Astrocyte of the spinal cord (primary cell): ENCODE measurements at regions not wholly inside any gene's neighbourhood (a gene's known extent, or its start where the extent isn't known, plus 50 kb on each side); places are given as distances from the start of the nearest gene placed in this dataset.

Source experiments
- DNase-seq: peaks from one replicate; pipeline ENCODE4 v3.0.0; 2011; ENCODE audit warnings: low read depth, low spot score
- H3K4me3 ChIP-seq: 2 replicates; pipeline ENCODE4 v1.5.1; 2011; ENCODE audit warnings: low read depth, mild to moderate bottlenecking, low read length, moderate library complexity
- in situ Hi-C: cut with HindIII; loops from 2 replicates; pipeline ENCODE4 v1.10.0; 2017; ENCODE audit warnings: low sequenced_read_pairs
- TF ChIP-seq, protein P1 (sequence below): IDR thresholded peaks from 2 replicates; pipeline ENCODE4 v1.5.1; 2012; ENCODE audit warnings: low read depth, mild to moderate bottlenecking, low read length, inconsistent platforms

DNA sequence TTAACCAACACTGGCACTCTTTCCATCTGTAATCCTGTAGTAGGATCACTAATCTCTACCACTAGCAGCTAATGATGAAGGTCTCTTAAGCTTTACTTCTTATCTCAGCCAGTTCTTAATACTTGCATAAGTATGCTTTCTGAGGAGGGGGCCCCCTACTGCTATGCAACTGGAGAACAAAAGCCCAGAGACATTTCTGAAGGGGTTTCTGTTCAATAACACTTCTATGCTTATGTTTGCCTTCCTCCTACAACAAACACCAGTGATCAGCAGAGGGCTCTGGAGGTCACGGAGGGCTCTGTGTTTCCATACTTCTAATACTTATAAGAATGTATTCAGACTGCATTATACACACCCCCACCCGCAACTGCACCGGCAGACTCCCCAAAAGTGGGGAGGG, 215.8 kb downstream of the BARHL2 start:
- TF ChIP-seq, protein P1, sequence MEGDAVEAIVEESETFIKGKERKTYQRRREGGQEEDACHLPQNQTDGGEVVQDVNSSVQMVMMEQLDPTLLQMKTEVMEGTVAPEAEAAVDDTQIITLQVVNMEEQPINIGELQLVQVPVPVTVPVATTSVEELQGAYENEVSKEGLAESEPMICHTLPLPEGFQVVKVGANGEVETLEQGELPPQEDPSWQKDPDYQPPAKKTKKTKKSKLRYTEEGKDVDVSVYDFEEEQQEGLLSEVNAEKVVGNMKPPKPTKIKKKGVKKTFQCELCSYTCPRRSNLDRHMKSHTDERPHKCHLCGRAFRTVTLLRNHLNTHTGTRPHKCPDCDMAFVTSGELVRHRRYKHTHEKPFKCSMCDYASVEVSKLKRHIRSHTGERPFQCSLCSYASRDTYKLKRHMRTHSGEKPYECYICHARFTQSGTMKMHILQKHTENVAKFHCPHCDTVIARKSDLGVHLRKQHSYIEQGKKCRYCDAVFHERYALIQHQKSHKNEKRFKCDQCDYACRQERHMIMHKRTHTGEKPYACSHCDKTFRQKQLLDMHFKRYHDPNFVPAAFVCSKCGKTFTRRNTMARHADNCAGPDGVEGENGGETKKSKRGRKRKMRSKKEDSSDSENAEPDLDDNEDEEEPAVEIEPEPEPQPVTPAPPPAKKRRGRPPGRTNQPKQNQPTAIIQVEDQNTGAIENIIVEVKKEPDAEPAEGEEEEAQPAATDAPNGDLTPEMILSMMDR = no peak
- no peak for DNase-seq
- in situ Hi-C loops = no loop called here
- H3K4me3 ChIP-seq = no peak overlapping the region

DNA sequence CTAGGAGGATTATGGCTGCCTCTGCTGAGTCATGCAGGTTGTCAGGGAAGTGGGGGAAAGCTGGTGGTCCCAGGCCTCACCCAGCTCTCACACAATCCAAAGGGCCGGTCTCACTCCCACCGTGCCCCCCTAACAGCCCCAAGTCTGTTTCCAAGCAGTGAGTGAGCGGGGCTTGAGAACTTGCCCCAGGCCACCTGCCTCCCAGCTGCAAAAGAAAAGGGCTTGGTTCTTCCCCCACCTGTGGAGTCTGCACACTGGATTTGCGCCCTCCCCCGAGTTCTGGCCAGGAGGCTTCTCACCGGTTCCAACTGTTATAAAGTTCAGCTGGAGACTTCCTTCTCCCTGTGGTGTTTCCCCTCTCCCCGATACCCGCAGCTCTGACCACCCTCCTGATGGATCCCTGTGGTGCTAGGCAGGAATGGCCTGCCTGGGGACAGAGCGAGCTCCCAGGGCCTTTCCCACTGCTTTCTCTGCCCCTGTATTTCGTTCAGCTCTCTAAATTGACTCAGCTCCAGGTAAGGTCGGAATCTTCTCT, 222.3 kb downstream of the BARHL2 start:
- in situ Hi-C loops = no loop called here
- DNase-seq = no peak
- H3K4me3 ChIP-seq = no peak overlapping the region
- TF ChIP-seq, protein P1 = no peak

DNA sequence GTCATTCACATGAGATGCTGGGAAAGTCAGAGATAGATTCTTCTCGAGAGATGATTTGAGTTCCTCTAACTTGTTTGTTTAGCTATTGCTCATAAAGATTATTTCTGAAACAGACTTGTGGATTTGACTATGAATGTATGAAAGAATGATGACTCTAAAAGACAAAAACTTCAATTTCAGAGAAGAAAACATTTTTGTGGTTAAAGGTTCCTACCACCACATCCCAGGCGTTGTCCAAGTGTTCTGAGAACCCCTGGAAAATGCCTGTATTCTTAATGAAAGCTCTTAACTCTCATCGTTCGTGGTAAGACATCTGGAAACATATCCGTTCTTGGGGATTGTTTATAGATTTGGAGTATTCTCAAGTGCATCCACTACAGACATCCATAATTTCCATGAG, 228.7 kb downstream of the BARHL2 start:
- DNase-seq = peak; percentile 63
- in situ Hi-C loops = no loop called here
- TF ChIP-seq, protein P1 = no peak
- no peak overlapping the region for H3K4me3 ChIP-seq

DNA sequence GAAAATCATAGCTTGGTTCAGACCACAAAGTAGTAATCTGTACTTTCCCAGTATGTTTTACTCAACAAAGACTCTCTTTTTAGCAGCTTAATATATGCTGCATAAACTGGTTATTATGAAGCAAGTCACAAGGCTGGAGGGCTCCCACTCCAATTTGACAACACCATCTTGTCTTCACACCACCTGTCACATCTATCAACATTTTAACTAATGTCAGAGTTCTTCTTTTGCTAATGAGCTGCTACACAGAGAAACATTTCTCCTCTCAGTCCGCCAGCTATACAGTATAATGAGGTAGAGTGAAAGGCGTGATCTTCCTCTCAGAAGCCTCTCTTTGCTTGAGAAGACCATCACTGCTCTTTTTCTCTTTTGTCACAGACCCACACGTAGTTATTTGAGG, 230.1 kb downstream of the BARHL2 start:
- TF ChIP-seq, protein P1 = no peak
- H3K4me3 ChIP-seq = no peak overlapping the region
- in situ Hi-C loops = no loop called here
- no peak for DNase-seq

DNA sequence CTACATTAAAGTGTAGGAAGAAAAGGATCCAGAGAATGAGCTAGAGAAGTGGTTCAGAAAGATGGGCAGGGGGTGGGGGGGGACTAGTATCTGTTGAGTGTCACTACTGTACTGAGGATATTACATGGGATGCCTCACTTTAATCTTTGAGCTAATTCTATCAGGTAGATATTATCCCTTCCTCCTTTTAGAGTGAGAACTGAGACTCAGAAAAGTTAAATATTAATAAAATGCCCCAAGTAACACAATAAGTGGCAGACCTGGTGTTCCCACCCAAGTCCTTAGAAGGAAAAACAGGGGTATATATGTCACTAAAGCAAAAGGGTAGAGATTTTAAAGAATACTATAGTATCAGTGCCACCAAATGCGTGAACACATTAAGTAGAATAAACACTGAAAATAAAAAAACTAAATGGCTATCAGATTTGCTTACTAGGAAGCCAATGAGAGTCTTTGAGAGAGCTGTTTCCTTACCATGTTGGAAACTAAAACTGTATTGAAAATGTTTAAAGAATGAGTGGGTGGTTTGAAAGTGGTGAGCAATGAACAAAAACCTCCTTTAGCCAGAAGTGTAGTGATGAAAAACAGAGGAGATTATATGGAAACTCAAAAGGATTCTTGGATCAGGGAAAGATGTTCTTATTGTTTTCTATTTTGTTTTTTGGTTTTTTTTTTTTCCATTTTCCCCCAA, 230.8 kb downstream of the BARHL2 start:
- TF ChIP-seq, protein P1 = no peak
- in situ Hi-C loops = no loop called here
- H3K4me3 ChIP-seq = no peak overlapping the region
- DNase-seq = no peak

DNA sequence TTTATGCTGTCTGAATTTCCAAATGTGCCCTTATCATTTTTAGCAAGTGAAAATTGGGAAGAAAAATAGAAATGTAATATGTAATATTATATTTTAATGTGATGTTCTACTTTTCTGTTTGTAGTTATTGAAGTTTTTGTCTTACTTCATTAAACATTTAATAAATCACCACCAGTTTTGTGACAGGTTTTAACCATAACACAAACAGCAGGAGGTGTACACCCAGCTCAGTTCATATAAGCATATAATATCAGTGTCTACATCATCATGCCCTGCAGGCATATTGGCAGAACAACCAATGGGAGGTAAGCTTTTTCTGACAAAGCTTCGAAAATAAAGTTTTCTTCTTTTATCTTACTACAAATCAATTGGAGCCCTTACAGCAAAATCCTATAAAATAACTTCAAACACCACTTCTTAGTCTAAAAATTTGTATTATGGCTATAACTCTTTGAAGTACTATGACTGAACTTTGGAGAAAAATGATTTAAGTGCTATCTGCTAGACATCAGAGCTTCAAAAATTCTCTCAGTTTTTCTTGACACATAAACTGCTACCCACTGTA, 236.7 kb downstream of the BARHL2 start:
- no peak for DNase-seq
- H3K4me3 ChIP-seq = no peak overlapping the region
- TF ChIP-seq, protein P1 = no peak
- in situ Hi-C loops = no loop called here
